H1 (cell line): ENCODE measurements at regions not wholly inside any gene's neighbourhood (a gene's known extent, or its start where the extent isn't known, plus 50 kb on each side); places are given as distances from the start of the nearest gene placed in this dataset.

Experiments used
- CHD2 ChIP-seq: IDR thresholded peaks from 2 replicates; pipeline ENCODE4 v1.6.1; 2012; ENCODE audit warnings: low read length, improper control_type of control experiment
- CTCF ChIP-seq, 3 experiments: IDR thresholded peaks; 1 replicate in 2 of 3; 2 replicates in 1 of 3; pipeline versions ENCODE4 v1.5.1 to v1.6.1; 2011; ENCODE audit warnings: low read length in 3 of 3, mild to moderate bottlenecking in 3 of 3, inconsistent platforms in 2 of 3, low read depth in 1 of 3, moderate library complexity in 1 of 3; ENCODE audit not compliant: insufficient read depth in 1 of 3; ENCODE audit errors: control extremely low read depth in 1 of 3
- EZH2 ChIP-seq: fragments of 200-600 bp; sonication (generic); IDR thresholded peaks from 2 replicates; pipeline ENCODE4 v1.7.1; 2012; ENCODE audit warnings: low read depth, mild to moderate bottlenecking, moderate library complexity, low read length, inconsistent platforms; ENCODE audit not compliant: severe bottlenecking
- MAFK ChIP-seq: IDR thresholded peaks from 2 replicates; pipeline ENCODE4 v1.6.1; 2012; ENCODE audit warnings: low read depth, mild to moderate bottlenecking, improper control_type of control experiment, low read length
- POLR2A ChIP-seq, 2 experiments: IDR thresholded peaks; 1 replicate in 1 of 2; 2 replicates in 1 of 2; pipeline ENCODE4 v1.6.1; 2011; ENCODE audit warnings: low read depth in 2 of 2, low read length in 2 of 2, mild to moderate bottlenecking in 2 of 2; ENCODE audit errors: control extremely low read depth in 1 of 2
- POLR2AphosphoS5 ChIP-seq: IDR thresholded peaks from 2 replicates; pipeline ENCODE4 v1.6.1; 2011; ENCODE audit warnings: low read depth, low read length
- SP1 ChIP-seq: IDR thresholded peaks from 2 replicates; pipeline ENCODE4 v1.6.1; 2011; ENCODE audit warnings: low read depth, low read length
- YY1 ChIP-seq: IDR thresholded peaks from 2 replicates; pipeline ENCODE4 v1.6.1; 2011; ENCODE audit warnings: low read depth, mild to moderate bottlenecking, low read length
- TF ChIP-seq, protein P1 (sequence below): IDR thresholded peaks from 2 replicates; pipeline ENCODE4 v1.6.1; 2012; ENCODE audit warnings: inconsistent platforms

GRCh38 chr12:92062539-92063493, 82.8 kb downstream of the BTG1 start:
- no peak for TF ChIP-seq YY1
- no peak for TF ChIP-seq CTCF (IDR thresholded peaks at IDR 0.05; ENCODE audit: control extremely low read depth in 1 of 3, insufficient read depth in 1 of 3, low read depth in 1 of 3, low read length in 3 of 3)
- TF ChIP-seq MAFK: no peak
- TF ChIP-seq, protein P1, sequence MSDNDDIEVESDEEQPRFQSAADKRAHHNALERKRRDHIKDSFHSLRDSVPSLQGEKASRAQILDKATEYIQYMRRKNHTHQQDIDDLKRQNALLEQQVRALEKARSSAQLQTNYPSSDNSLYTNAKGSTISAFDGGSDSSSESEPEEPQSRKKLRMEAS: no peak
- TF ChIP-seq CHD2: no peak
- no peak for TF ChIP-seq POLR2A (IDR thresholded peaks at IDR 0.05; ENCODE audit: control extremely low read depth in 1 of 2, low read depth in 2 of 2, low read length in 2 of 2)
- no peak for TF ChIP-seq POLR2AphosphoS5
- no peak for TF ChIP-seq SP1
- TF ChIP-seq EZH2: no peak
